ENCODE measurements at regions not wholly inside any gene's neighbourhood (a gene's known extent, or its start where the extent isn't known, plus 50 kb on each side); places are given as distances from the start of the nearest gene placed in this dataset.

DNA sequence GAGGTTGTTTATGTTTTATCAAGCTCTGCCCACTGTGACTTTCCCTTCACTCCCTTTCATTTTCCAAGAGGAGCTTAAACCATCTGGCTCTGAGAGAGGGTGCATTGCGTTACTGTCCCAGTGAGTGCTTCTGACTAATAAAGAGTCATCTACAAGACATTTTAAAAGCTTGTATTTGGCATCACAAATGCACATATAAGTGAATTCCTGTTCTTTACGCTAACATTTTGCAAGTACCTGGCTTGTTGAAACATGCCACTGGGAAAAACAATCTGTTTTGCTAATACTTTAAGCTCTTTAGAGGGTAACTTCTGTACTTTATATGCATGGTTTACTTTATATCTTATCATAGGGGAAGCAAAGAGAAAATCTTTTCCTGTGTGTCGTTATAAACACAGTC is 534.6 kb upstream of the POM121L12 start:
- no peak for DNase-seq
- TF ChIP-seq CTCF (IDR thresholded peaks at IDR 0.05) = no peak

GRCh38 chr7:52498366-52498765 is 537.1 kb upstream of the POM121L12 start:
- no peaks in the 10 kb centered on the region for H3K4me1 ChIP-seq
- H3K36me3 ChIP-seq = no peaks in the 10 kb centered on the region
- H3K4me3 ChIP-seq = no peak overlapping the region
- H3K9me3 ChIP-seq = no peaks in the 10 kb centered on the region
- no peak overlapping the region for H3K27ac ChIP-seq
- intact Hi-C loops (cut with DNase I; ENCODE audit: low total_unique reads) = no loop called here
- no peak for DNase-seq
- no peaks in the 10 kb centered on the region for H3K27me3 ChIP-seq
- TF ChIP-seq CTCF (IDR thresholded peaks at IDR 0.05) = no peak

More for the DNA sequence above, 534.6 kb upstream of the POM121L12 start:
- Histone ChIP-seq H3K4me1 (no peaks in the 10 kb centered on the region), H3K27me3 (no peaks in the 10 kb centered on the region), H3K36me3 (no peaks in the 10 kb centered on the region), H3K27ac (no peak overlapping the region), H3K4me3 (no peak overlapping the region), H3K9me3 (no peaks in the 10 kb centered on the region)
- intact Hi-C loops (cut with DNase I; ENCODE audit: low total_unique reads) = no loop called here

DNA sequence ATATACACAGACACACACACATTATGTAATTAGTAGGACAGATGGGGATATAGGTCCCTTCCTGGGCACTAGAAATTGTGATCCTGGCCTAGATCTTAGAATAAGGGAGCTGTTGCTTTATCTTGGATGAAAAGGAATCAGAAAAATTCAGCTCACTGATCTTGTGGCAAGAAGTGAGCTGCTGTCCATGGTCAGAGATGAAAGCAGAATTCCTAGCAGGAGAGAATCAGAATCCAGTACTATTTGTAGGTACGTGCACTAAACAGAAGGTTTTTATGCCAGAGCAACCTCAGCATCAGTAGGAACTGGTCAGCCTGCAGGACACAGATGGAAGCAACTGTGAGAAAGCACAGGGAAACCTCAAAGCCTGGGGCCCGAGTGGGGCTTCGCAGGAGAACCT is 549.2 kb upstream of the POM121L12 start:
- H3K4me3 ChIP-seq = no peak overlapping the region
- no peak for DNase-seq
- intact Hi-C loops (cut with DNase I; ENCODE audit: low total_unique reads) = no loop called here
- TF ChIP-seq CTCF (IDR thresholded peaks at IDR 0.05) = no peak
- H3K36me3 ChIP-seq = no peaks in the 10 kb centered on the region
- no peaks in the 10 kb centered on the region for H3K9me3 ChIP-seq
- H3K4me1 ChIP-seq = no peaks in the 10 kb centered on the region
- no peak overlapping the region for H3K27ac ChIP-seq
- no peaks in the 10 kb centered on the region for H3K27me3 ChIP-seq

DNA sequence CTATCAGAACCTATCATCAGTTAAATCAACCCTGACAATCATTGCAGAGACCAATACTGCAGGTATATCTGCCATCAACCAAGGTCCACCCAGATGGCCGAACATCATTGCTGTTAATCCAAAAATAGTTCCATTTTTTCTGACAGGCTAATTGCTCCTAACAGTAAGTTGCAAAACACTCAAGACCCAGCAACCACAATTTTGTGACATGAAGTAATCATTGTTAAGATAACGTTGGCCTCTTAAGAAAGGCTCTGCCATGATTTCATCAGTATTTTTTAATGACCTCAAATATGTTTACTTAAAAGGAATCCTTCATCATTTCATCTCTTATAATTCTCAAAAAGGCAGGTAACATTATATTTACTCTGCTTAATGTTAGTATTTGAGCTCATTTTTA is 553.4 kb upstream of the POM121L12 start:
- Histone ChIP-seq H3K27me3 (no peaks in the 10 kb centered on the region), H3K27ac (no peak overlapping the region), H3K36me3 (no peaks in the 10 kb centered on the region), H3K9me3 (no peaks in the 10 kb centered on the region), H3K4me1 (no peaks in the 10 kb centered on the region), H3K4me3 (no peak overlapping the region)
- intact Hi-C loops (cut with DNase I; ENCODE audit: low total_unique reads) = no loop called here
- TF ChIP-seq CTCF (IDR thresholded peaks at IDR 0.05) = no peak
- no peak for DNase-seq

DNA sequence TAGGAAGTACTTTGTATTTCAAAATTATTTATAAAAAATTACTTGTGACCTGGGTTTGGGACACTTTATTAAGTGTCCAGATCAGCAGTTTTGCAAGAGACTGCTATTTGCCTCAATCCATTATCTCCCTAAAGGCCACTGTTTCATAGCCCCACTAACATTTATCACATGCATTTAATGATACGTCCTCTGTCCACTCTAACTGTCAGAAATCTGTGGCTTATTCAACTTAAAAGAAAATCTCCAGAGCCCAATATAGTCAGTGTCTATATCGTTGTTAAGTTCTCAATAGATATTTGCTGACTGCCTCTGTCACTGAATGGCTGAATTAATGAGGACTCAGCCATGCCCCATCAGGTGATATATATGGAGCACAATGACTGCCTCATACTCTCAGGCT is 553.9 kb upstream of the POM121L12 start:
- H3K4me1 ChIP-seq = no peaks in the 10 kb centered on the region
- H3K36me3 ChIP-seq = no peaks in the 10 kb centered on the region
- H3K4me3 ChIP-seq = no peak overlapping the region
- TF ChIP-seq CTCF (IDR thresholded peaks at IDR 0.05) = no peak
- DNase-seq = no peak
- no peaks in the 10 kb centered on the region for H3K9me3 ChIP-seq
- intact Hi-C loops (cut with DNase I; ENCODE audit: low total_unique reads) = no loop called here
- no peak overlapping the region for H3K27ac ChIP-seq
- no peaks in the 10 kb centered on the region for H3K27me3 ChIP-seq

DNA sequence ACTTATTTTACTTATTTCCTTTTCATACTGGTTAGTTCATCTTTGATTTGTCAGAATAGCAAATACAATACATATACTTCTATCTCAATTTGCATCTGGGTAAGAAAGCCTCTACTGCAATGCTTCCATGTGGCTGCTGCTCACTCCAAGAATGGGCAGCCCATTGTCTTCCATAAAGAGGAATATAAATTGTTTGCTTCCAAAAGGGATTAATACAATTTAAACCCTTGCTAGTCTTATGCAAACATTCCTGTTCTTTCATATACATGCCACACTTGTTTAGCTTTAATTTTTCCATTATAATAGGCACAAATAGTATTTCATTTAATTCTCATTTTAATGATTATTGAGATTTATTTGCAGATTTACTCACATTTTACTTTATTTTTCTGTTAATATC is 555.4 kb upstream of the POM121L12 start:
- Histone ChIP-seq H3K4me1 (no peaks in the 10 kb centered on the region), H3K36me3 (no peaks in the 10 kb centered on the region), H3K4me3 (no peak overlapping the region), H3K27ac (no peak overlapping the region), H3K9me3 (no peaks in the 10 kb centered on the region), H3K27me3 (no peaks in the 10 kb centered on the region)
- no peak for DNase-seq
- intact Hi-C loops (cut with DNase I; ENCODE audit: low total_unique reads) = no loop called here
- no peak for TF ChIP-seq CTCF (IDR thresholded peaks at IDR 0.05)

Data from tibial artery (tissue), 4 donors.